A673 (cell line): ENCODE measurements at regions not wholly inside any gene's neighbourhood (a gene's known extent, or its start where the extent isn't known, plus 50 kb on each side); places are given as distances from the start of the nearest gene placed in this dataset.
"Not testable (repeated sequence)": the region's sequence is repeated elsewhere in the genome, so short reads cannot be mapped to it uniquely, and the experiment has no call there.

Experiments used
- BruUV-seq: library from RNA; stranded (reverse); fragments of 400-500 nt; replicated peaks from 2 replicates; lab custom pipeline; 2021; lab: Mats Ljungman, UMichigan
- CTCF ChIA-PET: fragments of 300-600 bp; sonication (Branson Sonifier 250); formaldehyde crosslinking; loops from one replicate; lab custom pipeline; 2022; ENCODE audit warnings: antibody characterized with exemption; lab: Charles Lee
- POLR2A ChIA-PET: fragments of 300-600 bp; sonication (Branson Sonifier 250); formaldehyde crosslinking; loops from one replicate; lab custom pipeline; 2022; ENCODE audit warnings: antibody characterized with exemption; ENCODE audit not compliant: low non-redundant PET; lab: Charles Lee
- DNase-seq: peaks from one replicate; pipeline ENCODE4 v3.0.0-alpha.2; 2015; ENCODE audit warnings: low spot score
- H3K27ac ChIP-seq: fragments of 200-600 bp; sonication (generic); 2 replicates; pipeline ENCODE4 v1.5.1; 2016; ENCODE audit warnings: mixed run types, low read depth, mild to moderate bottlenecking, mixed read lengths, antibody characterized with exemption, low read length; ENCODE audit not compliant: poor library complexity, severe bottlenecking
- H3K27me3 ChIP-seq: fragments of 200-600 bp; sonication (generic); replicated peaks from 2 replicates; pipeline ENCODE4 v1.6.1; 2017; ENCODE audit warnings: mixed run types, low read depth, mild to moderate bottlenecking, mixed read lengths, antibody characterized with exemption, low read length; ENCODE audit not compliant: insufficient read depth, poor library complexity
- H3K36me3 ChIP-seq: fragments of 200-600 bp; sonication (generic); 2 replicates; pipeline ENCODE4 v1.6.1; 2016; ENCODE audit warnings: mixed run types, mild to moderate bottlenecking, mixed read lengths, antibody characterized with exemption, low read length; ENCODE audit not compliant: insufficient read depth, poor library complexity, severe bottlenecking
- H3K4me1 ChIP-seq: fragments of 200-600 bp; sonication (generic); 2 replicates; pipeline ENCODE4 v1.6.1; 2017; ENCODE audit warnings: mixed run types, mild to moderate bottlenecking, mixed read lengths, antibody characterized with exemption, low read length; ENCODE audit not compliant: insufficient read depth, poor library complexity, severe bottlenecking
- H3K4me3 ChIP-seq: fragments of 200-600 bp; sonication (generic); 2 replicates; pipeline ENCODE4 v1.5.1; 2016; ENCODE audit warnings: low read depth, mixed run types, mild to moderate bottlenecking, mixed read lengths, low read length; ENCODE audit not compliant: poor library complexity, severe bottlenecking
- H3K9me3 ChIP-seq: fragments of 200-600 bp; sonication (generic); 2 replicates; pipeline ENCODE4 v1.6.1; 2016; ENCODE audit warnings: mixed run types, low read depth, mild to moderate bottlenecking, mixed read lengths, antibody characterized with exemption, low read length; ENCODE audit not compliant: poor library complexity, severe bottlenecking
- EZH2 ChIP-seq: fragments of 200-600 bp; sonication (generic); IDR thresholded peaks from 2 replicates; pipeline ENCODE4 v1.6.1; 2017; ENCODE audit warnings: borderline replicate concordance, low read depth, mild to moderate bottlenecking, mixed read lengths, antibody characterized with exemption, low read length; ENCODE audit not compliant: poor library complexity, severe bottlenecking
- intact Hi-C: fragments of 100-400 bp; cut with micrococcal nuclease; formaldehyde crosslinking; loops from one replicate; pipeline ENCODE4 v1.10.0; 2022; ENCODE audit not compliant: unreplicated experiment
- TF ChIP-seq, protein P1 (sequence below): fragments of 300-800, 200-600 bp; sonication (generic); conservative IDR thresholded peaks from 2 replicates; pipeline ENCODE4 v1.5.1; 2017; ENCODE audit warnings: low read depth, mild to moderate bottlenecking, antibody characterized with exemption, low read length, moderate library complexity, mixed read lengths

- DNase-seq, result no peak
- H3K27me3 ChIP-seq, result no peaks in the 10 kb centered on the region
- no peaks in the 10 kb centered on the region for H3K36me3 ChIP-seq
- no TSS peak for BruUV-seq
- intact Hi-C loops, result no loop called here
- no peak for TF ChIP-seq EZH2
- TF ChIP-seq, protein P1, sequence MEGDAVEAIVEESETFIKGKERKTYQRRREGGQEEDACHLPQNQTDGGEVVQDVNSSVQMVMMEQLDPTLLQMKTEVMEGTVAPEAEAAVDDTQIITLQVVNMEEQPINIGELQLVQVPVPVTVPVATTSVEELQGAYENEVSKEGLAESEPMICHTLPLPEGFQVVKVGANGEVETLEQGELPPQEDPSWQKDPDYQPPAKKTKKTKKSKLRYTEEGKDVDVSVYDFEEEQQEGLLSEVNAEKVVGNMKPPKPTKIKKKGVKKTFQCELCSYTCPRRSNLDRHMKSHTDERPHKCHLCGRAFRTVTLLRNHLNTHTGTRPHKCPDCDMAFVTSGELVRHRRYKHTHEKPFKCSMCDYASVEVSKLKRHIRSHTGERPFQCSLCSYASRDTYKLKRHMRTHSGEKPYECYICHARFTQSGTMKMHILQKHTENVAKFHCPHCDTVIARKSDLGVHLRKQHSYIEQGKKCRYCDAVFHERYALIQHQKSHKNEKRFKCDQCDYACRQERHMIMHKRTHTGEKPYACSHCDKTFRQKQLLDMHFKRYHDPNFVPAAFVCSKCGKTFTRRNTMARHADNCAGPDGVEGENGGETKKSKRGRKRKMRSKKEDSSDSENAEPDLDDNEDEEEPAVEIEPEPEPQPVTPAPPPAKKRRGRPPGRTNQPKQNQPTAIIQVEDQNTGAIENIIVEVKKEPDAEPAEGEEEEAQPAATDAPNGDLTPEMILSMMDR, result no peak
- no peak overlapping the region for H3K4me3 ChIP-seq
- H3K9me3 ChIP-seq, result no peaks in the 10 kb centered on the region
- ChIA-PET CTCF (no interaction called here), POLR2A (no interaction called here)
- H3K27ac ChIP-seq, result no peak overlapping the region
- no peaks in the 10 kb centered on the region for H3K4me1 ChIP-seq
Measured at GRCh38 chr4:103264905-103265304, 66.8 kb upstream of the CENPE start.

DNA sequence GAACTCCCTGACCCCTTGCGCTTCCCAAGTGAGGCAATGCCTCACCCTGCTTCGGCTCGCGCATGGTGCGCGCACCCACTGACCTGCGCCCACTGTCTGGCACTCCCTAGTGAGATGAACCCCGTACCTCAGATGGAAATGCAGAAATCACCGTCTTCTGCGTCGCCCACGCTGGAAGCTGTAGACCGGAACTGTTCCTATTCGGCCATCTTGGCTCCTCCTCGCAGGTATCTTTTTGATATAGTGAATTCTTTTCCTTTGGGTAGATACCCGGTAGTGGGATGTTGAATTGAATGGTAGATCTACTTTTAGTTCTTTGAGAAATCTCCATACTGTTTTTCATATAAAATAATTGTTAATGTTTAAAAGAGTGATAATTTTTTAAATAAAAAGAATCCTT is 57.9 kb upstream of the CENPE start:
- H3K9me3 ChIP-seq, H3K36me3 ChIP-seq, CTCF ChIA-PET, H3K4me1 ChIP-seq, H3K4me3 ChIP-seq, intact Hi-C loops, H3K27ac ChIP-seq, BruUV-seq, DNase-seq, POLR2A ChIA-PET: not testable (repeated sequence)
- H3K27me3 ChIP-seq, result peaks cover 17% of the 10 kb centered on the region
